ENCODE measurements at regions not wholly inside any gene's neighbourhood (a gene's known extent, or its start where the extent isn't known, plus 50 kb on each side); places are given as distances from the start of the nearest gene placed in this dataset.

- TF ChIP-seq HMGXB4 (CRISPR knock-in tag; IDR thresholded peaks at IDR 0.05) (no peak), FOXP1 (CRISPR knock-in tag; IDR thresholded peaks at IDR 0.05; ENCODE audit: borderline replicate concordance) (no peak), CTCF (IDR thresholded peaks at IDR 0.05) (no peak), CREB1 (CRISPR knock-in tag; IDR thresholded peaks at IDR 0.05) (no peak)
Observed at GRCh38 chr16:66081775-66082366, 284.6 kb upstream of the CDH5 start.

Measured in WTC11 (cell line).